GM19193 (cell line): ENCODE measurements at regions not wholly inside any gene's neighbourhood (a gene's known extent, or its start where the extent isn't known, plus 50 kb on each side); places are given as distances from the start of the nearest gene placed in this dataset.

ENCODE experiments used
- POLR2A ChIP-seq: IDR thresholded peaks from 4 replicates; pipeline ENCODE4 v1.6.1; 2011; ENCODE audit not compliant: insufficient read depth, insufficient read length; ENCODE audit errors: extremely low read depth

DNA sequence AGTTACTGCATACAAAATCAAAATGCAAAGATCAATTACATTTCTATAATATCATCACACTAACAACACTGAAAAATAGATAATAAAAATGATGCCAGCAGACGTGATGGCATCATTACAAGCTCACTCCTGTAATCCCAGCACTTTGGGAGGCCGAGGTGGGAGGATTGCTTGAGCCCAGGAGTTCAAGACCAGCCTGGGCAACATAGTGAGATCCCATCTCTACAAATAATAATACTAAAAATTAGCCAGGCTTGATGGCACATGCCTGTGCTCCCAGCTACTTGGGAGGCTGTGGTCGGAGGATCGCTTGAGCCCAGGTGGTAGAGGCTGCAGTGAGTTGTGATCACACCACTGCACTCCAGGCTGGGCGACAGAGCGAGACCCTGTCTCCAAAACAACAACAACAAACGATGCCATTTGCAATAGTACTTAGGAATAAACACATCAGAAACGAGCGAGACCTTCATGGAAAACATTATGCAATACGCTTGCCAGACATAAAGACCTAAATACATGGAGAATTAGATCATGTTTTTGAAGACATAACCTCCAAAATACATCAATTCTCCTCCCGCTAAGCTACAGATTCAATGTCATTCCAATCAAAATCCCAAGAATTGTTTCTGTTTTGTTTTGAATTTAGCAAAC is 86.6 kb upstream of the ERRFI1 start:
- TF ChIP-seq POLR2A: no peak

GRCh38 chr1:8111560-8111959 is 85.5 kb upstream of the ERRFI1 start:
- TF ChIP-seq POLR2A: no peak

DNA sequence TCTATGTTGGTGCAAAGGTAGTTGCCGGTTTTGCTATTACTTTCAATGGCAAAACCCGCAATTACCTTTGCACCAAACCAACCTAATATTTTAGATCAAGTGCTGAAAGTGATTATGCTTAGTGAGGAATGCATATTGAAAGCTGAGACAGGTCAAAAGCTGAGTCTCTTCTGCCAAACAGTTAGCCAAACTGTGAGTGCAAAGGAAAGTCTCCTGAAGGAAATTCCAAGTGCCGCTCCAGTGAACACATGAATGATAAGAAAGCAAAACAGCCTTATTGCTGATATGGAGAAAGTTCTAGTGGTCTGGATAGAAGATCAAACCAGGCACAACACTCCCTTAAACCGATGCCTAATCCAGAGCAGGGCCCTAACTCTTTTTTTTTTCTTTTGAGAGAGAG is 83.1 kb upstream of the ERRFI1 start:
- TF ChIP-seq POLR2A: no peak

DNA sequence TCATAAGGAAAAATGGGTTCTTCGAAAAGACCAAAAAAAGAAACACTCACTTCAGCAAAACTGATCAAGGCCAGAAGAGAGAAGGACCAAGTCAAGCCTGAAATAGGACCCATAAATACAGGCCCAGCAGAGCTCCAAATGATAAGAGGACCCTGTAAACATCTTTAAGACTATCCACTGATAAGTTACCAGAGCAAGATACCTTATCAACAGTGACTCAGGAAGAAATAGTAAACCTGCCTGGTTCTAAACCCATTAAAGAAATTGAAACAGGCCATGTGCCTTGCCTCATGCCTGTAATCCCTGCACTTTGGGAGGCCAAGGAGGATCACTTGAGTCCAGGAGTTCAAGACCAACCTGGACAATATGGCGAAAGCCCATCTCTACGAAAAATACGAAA is 81.8 kb upstream of the ERRFI1 start:
- no peak for TF ChIP-seq POLR2A

GRCh38 chr1:8104278-8105236 is 78.4 kb upstream of the ERRFI1 start:
- no peak for TF ChIP-seq POLR2A

DNA sequence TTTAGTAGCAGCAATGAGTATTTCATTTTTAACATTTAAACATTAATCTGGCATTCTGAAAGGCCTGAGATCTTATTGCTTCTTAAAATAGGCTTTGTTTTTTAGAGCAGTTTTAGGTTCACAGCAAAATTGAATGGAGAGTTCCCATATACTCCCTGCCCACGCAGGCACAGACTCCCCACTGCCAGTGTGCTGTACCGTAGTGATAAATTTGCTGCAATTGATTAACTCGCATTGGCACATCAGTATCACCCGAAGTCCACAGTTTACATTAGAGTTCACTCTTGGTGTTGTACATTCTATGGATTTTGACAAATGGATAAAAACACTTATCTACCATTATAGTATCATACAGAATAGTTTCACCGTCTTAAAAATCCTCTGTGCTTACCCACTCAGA is 71.8 kb upstream of the ERRFI1 start:
- TF ChIP-seq POLR2A: no peak

DNA sequence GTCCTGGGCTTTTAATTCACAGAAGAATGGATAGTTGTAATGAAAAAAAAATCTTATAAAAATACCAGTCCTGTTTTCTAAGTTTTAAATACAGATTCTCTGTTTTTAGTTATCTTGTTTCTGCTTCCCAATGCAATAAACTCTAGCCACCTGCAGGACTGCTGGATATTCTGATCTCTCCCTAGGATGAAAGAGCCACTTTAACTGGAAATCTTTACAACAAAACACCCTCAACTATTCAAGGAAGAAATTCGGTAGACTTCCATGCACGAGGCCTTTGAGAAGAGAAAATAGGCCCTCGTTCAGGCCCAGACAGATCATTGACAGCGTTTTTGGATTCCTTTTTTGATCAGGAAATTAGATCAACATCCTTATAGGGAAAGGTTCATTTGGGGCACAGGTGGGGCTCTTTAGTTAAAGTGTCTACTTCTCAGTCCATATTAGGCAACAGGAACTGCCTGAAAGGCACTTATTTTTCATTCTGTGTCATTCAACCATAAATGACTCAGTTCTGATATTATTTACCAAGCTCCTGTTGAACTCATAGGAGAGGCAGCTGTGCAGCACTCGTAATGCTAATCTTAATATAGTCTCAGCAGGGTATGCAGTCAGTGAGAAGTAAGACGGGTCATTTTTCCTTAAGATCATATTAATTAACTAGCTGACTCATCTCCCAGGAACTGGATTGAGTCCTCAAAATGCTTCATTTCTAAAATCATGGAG is 71.1 kb upstream of the ERRFI1 start:
- no peak for TF ChIP-seq POLR2A

DNA sequence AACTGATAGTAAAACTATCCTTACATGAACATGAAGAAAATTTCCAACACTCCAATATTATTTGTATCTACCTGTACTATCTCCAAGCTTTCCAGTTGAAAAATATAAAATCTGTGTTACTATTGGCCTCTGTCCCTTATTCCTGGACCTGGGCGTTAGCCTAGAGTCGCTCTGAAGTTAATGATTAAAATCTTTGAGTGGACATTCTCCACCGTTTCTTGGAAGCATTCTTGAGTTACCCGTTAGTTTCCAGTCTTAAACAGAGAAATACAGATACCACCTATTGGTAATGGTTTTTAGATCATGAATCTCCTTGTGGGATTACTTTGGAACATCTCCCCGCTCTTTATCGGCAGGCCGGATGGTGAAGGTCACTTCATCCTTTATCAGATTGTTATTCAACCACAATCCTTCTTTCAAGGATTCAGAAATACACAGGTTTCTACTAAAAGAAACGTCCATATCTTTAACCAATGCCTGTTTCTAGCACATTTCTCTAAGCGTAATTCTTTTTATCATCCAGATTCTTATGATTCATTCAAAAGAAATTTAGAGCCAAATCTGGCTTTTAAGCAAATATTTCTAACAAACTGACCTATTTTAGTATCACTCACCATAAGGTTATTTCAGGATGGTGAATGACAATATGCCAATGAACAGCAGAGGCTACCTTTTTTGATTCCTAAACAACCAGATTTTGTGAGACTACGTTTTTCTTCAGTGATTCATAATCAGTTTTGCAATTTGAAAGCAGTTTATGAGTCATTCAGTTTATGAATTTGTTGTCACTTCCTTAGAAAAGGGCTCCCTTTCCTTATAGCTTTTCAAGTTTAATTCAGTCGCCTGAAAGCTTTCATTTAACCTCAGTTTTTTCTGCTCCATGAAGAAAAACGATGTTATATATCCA is 70.2 kb upstream of the ERRFI1 start:
- no peak for TF ChIP-seq POLR2A

DNA sequence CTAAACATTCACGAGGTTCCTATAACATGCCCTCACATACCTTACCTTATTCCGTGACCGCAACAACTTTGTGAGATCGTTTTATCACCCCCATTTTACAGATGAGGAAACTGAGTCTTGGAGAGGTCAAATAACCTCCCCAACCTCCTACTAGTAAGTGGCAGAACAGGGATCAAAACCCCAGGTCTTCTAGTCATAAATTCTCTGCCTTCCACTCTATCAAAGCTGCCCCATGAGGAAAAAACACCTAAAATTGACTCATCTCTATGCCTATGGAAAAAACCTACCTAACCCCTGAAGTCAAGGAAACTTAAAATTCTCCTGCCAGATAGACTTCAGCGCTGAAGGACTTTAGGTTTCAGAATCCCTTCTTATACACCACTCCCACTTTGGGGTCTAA is 69.5 kb upstream of the ERRFI1 start:
- no peak for TF ChIP-seq POLR2A

DNA sequence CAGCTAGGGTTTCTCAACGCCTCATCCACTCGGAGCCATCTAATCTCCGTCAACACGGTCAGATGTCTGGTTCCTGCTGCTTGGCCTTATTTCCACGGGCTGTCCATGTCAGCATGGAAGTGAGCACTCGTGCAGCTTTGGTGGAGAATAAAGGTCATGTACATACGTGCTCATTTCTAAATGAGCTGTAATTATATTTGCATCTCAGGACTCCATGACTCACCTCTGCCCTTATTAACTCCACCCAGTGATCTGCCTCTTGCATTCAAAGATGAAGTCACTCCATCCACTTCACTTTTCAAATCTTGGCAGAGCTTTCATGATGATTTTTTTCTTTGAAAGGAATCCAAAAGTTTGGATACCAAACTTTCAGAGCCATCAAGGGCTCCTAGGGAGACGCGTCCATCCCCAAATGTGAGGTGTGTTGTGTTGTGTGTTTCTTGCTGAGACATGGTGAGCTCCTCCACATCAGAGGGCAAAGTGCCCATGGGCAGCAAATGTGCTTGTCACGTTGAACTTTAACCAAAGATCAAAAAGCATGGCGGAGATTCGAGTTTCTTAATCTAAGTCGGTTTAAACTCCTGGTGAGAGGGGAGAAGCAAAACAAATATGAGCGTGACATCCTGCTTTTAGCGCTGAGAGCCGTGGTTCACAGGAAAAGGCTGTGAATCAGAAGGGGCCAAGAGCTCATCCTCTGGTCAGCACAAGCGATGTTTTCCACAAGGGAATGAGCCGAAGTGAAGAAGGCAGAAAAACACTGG is 68.6 kb upstream of the ERRFI1 start:
- no peak for TF ChIP-seq POLR2A

DNA sequence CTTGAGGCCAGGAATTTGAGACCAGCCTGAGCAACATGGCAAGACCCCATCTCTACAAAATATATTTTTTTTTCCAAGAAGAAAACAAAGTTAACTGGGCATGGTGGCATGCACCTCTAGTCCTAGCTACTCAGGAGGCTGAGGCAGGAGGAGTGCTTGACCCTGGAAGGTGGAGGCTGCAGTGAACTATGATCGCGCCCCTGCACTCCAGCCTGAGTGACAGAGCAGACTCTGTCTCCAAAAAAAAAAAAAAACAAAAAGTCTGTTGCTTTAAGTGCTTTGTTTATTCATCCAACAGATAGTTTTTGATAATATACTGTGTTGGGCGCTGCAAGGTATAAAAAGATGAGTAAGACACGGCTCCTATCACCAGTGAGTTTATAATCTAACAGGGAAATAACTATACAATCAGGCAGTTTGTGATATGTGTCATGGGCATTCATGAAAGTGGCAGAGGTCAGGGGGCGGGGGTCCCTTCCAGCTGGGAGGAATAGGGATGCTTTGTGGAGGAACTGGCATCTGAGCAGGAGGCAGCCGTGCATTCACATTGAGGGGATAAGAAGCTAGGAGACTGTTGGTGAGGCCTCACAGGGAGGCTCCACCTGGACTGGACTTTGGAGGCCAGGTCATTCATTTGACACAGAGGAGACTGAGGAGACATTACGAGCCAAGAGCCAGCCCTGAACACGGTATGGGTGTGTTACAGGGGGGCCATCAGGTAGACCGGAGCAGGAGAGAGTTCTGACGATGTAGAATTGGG is 67.3 kb upstream of the ERRFI1 start:
- no peak for TF ChIP-seq POLR2A

- no peak for TF ChIP-seq POLR2A
Observed at GRCh38 chr1:8092657-8093056, 66.5 kb upstream of the ERRFI1 start.

- TF ChIP-seq POLR2A: no peak
Observed at GRCh38 chr1:8091691-8092090, 65.6 kb upstream of the ERRFI1 start.
